NOMO-1 (cell line): ENCODE measurements at regions not wholly inside any gene's neighbourhood (a gene's known extent, or its start where the extent isn't known, plus 50 kb on each side); places are given as distances from the start of the nearest gene placed in this dataset.

ENCODE experiments used
- DNase-seq, 2 experiments: peaks; one replicate each; lab custom pipeline; 2025; ENCODE audit not compliant: unreplicated experiment in 2 of 2; lab: John Stamatoyannopoulos, UW

GRCh38 chr3:168212664-168213285, 117.1 kb upstream of the GOLIM4 start:
- no peak for DNase-seq

- no peak for DNase-seq
Measured at GRCh38 chr3:168205451-168205850, 109.7 kb upstream of the GOLIM4 start.

- DNase-seq: no peak
Measured at GRCh38 chr3:168197162-168197561, 101.4 kb upstream of the GOLIM4 start.

- no peak for DNase-seq
Measured at GRCh38 chr3:168191856-168192255, 96.1 kb upstream of the GOLIM4 start.

GRCh38 chr3:168187233-168187632, 91.5 kb upstream of the GOLIM4 start:
- no peak for DNase-seq

GRCh38 chr3:168186293-168186983, 90.7 kb upstream of the GOLIM4 start:
- no peak for DNase-seq

GRCh38 chr3:168183774-168184173, 88.0 kb upstream of the GOLIM4 start:
- DNase-seq: no peak

- DNase-seq: no peak
Measured at GRCh38 chr3:168168743-168169142, 73.0 kb upstream of the GOLIM4 start.

GRCh38 chr3:168165390-168166269, 69.9 kb upstream of the GOLIM4 start:
- peak; percentile 47 to 76 for DNase-seq

- no peak for DNase-seq
Measured at GRCh38 chr3:168162172-168162571, 66.4 kb upstream of the GOLIM4 start.

GRCh38 chr3:168161696-168162095, 66.0 kb upstream of the GOLIM4 start:
- no peak for DNase-seq

- DNase-seq: no peak
Measured at GRCh38 chr3:168157903-168158302, 62.2 kb upstream of the GOLIM4 start.

- peak; percentile 32 to 44 for DNase-seq
Measured at GRCh38 chr3:168157099-168157700, 61.5 kb upstream of the GOLIM4 start.

GRCh38 chr3:168156479-168156878, 60.8 kb upstream of the GOLIM4 start:
- DNase-seq: peak; percentile 85 to 93

- DNase-seq: no peak
Measured at GRCh38 chr3:168155303-168155702, 59.6 kb upstream of the GOLIM4 start.

- DNase-seq: no peak
Measured at GRCh38 chr3:168154089-168154488, 58.4 kb upstream of the GOLIM4 start.

- no peak for DNase-seq
Measured at GRCh38 chr3:168152149-168152548, 56.4 kb upstream of the GOLIM4 start.
